Stimulated activated CD8-positive, alpha-beta memory T cell treated with anti-CD3 and anti-CD28 coated beads, Interleukin-2, amount 100 ng/mL, for 48 hours (primary cell): ENCODE measurements at regions not wholly inside any gene's neighbourhood (a gene's known extent, or its start where the extent isn't known, plus 50 kb on each side); places are given as distances from the start of the nearest gene placed in this dataset.
"Not testable (repeated sequence)": the region's sequence is repeated elsewhere in the genome, so short reads cannot be mapped to it uniquely, and the experiment has no call there.

ENCODE experiments used
- DNase-seq, 2 donors: peaks; one replicate each; pipeline ENCODE4 v3.0.0-alpha.2; 2020; ENCODE audit warnings: low read depth in 2 of 2

DNA sequence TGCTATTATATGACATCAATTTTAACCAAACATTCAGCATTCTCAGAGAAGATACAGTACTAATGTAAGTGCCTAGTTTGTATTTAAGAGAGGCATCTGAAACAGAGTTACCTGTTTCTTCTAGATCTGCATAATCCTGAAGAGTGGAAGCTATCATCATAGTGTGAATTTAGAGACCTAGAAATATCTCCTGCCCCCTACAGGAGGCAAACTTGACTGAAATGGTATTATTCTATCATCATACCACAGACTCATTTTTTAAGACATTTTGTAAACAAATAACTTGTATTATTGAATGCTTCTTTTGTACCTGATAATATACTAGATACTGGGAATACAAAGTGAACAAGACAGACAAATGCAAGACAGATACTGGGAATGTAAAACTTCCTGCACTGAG is 216.8 kb upstream of the RPS23 start:
- DNase-seq = no peak

DNA sequence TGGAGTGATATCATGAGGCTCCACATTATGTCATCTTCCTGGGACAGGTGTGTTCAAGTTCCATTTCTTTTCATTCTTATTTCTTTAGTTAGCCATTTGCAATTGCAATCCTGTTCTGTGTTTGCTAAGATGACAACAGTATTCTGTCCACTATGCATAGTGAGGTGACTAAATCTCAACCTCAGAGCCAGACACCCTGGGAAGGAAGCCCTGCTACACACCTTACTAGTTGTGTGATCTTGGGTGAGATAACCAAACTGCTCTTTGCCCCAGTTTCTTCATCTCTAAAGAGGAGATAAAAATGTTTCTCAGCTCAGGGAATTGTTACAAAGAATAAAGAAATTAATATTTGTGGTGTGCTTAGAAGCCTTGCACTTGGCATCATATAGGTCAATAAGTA is 215.1 kb upstream of the RPS23 start:
- DNase-seq = no peak

DNA sequence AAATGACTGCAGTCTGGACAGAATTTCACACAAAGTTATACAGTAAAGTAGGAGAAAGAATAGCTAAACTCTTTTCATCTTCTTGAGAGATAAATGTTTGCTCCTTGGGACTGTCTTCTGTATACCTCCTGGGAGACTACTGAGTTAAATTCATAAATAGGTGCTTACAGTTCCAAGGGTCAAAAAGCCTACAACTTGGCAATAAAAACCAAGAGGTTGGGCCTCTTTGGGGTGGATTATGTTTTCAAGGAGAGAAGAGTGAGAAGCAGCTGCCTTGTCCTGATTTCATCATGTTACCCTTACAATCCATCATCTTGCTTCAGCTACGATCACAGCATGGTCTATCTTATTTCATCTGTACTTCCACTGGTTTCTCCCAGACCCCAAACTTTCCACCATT is 213.2 kb upstream of the RPS23 start:
- no peak for DNase-seq

DNA sequence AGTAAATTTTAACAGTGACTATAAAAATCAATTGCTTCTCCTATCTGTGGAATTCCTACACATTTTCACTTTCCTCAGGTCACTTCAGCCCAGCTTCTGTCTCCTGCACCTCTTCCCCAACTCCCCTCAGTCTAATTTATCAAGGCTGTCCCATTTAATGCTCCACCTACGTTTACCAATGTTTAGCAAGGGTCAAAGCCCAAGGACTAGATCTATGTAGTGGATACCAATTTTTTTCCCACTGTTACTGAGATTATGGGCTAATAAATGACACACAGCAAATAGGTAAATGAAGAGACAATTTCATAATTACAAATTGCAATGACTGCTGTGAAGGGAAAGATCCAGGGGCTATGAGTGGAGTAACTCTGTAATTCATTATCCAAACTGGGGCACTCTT is 211.5 kb upstream of the RPS23 start:
- DNase-seq = no peak

DNA sequence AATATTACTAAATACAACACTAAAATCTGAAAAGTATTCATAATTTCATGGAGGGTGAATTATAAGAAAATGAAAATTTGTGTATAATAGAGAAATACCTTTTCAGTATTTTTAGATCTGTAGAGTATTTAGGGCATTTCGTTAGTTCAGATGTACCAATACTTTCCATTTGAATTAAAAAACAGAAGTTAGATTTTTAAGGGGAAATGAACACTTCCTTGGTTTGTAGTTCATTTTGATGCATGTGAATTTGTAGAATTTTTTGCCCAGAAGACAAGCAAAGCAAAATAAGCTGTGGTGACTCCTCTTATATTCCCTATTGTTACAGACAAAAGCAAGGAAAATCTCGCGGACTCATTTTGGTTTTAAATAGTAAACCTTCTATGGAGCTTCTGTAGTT is 209.0 kb upstream of the RPS23 start:
- no peak for DNase-seq

DNA sequence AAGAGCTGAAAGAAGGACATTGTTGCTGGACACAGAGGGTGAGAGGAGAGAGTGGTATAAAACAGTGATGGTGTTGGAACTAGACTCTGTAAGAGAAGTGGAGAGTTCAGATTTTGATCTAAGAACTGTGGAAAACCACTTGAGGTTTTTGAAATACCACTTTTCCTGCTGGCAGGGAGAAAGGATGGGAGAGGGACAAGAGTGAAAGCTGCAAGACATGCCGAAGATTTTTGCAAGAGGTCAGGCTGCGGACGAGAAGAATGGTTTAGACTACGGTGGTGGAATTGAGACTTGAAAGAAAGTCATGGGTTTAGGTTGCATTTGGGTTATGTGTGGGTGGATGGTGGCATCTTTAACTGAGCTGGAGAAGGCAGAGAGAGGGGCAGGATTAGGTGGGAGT is 202.2 kb upstream of the RPS23 start:
- no peak for DNase-seq

DNA sequence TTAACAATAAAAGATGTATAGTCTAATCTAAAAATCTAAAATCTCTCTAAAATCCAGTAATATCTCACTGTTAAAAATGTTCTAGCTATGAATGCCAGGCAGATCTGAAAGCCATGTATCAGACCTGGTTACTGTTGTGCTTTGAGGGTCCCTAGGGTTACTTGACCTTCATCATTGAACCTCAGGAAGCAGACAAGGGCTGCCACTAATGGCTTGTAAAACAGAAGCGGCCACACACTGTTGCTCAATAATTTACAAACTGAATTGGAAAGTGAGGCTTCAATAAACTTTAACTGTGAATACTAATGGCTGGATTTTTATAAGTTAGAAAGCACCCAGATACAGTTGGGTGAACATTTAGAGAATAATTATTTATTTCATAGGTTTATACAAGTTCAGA is 198.0 kb upstream of the RPS23 start:
- no peak for DNase-seq

DNA sequence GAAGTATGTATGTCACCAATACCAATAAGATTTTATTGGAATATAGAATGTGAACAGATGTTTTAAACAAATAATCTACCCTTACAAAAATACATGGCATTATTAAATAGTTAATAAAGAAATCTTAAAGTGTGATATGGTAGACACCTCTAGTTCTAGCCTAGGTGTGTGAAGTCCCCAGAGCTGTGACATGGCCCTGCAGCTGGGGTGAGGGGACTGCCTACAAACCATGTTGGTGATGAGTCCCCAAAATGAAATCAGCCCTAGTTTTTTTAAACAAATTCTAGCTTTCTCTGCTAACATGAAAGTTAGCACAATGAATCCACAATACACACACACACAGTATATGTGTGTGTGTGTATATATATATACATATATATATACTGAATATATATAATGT is 195.1 kb upstream of the RPS23 start:
- DNase-seq = no peak

DNA sequence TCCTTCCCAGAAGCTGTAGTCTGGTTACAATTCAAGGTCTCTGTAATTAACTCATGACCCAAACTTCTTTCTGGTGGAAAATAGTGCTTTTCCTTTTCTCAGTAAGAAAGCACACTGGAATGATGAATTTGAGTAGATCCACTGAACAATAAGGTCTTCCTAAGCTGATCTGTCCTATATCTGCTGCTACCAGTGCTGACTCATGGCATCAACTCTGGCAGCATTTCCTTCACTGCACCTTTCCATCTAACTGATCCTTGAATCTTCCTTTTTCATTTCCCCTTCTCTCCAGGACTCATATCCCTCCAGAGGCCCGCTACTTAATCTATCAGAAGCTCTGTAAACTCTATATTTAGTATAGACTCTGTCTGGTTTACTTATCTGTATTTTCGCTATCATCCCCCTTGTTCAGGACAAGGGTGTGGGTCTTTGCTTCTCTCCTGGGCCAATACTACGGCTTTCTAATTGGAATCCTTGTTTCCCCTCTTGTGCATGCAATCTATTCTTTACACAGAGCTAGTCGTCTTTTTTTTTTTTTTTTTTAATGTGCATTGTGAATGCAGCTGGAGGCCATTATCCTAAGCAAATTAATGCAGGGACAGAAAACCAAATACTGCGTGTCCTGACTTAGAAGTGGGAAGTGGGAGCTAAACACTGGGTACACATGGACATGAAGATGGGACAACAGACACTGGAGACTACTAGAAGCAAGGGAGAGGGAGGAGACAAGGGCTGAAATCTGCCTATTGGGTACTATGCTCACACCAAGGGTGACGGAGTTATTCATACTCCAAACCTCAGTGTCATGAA is 192.2 kb upstream of the RPS23 start:
- no peak for DNase-seq

DNA sequence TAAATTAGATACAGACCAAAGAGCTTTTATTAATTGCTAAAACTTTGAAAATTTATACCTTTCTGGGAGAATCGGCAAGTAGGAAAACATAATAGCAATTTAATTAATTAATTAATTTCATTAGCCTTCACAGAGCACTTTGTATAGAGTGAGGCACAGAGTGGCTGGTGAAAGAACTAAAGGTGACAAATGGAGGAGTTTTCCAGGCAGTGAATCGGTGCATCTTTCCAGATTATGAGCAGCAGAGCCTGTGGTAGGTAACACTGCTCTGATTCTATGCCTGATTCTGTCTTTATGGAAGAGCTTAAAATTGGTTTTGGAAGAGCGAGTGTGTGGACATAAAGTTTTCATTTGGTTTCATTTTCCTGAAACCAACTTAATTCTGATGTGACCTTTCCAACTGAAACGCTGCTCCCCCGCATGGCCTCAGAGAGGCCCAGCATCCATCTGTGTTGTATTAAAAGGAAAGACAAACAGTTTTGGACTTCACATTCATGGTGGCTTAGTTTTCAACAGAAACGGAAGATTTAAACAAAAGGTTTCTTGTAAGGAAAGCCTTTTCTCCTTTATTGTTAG is 188.9 kb upstream of the RPS23 start:
- no peak for DNase-seq

DNA sequence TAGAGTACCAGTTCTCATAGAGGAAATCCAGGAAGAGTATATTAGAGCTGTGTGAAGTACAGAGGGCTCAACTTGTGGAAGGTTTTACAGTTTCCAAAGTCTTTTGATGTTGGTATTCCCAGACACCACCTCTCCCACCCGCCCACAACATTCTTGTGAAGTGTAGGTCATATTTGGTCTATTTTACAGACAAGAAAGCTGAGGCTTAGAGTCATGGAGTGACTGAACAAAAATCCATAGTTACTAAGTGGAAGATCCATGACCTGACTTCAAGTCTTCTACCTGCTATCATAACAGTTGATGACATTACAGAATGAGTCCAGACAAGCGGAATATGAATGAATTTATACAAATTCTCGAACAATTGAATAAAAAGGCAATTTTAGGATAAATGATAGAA is 187.1 kb upstream of the RPS23 start:
- DNase-seq = no peak

DNA sequence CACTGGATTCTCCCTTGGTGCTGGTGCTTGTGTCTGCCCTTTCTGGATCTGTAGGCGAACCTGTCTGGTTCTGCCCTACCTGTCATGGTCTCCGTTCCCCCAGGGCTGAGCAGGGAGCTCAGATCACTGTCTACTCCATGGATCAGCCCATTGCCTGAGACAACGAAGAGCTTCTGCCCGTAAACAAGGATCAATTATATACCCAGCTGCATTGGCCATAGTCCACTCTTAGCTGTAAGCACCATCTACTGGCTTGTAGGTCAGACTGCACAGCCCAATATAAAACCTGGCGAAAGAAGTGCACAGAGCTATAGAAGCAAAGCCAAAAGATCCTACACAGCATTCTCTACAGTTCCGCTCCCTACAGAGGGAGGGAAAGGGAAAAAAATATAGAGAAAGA is 181.5 kb upstream of the RPS23 start:
- DNase-seq = no peak

DNA sequence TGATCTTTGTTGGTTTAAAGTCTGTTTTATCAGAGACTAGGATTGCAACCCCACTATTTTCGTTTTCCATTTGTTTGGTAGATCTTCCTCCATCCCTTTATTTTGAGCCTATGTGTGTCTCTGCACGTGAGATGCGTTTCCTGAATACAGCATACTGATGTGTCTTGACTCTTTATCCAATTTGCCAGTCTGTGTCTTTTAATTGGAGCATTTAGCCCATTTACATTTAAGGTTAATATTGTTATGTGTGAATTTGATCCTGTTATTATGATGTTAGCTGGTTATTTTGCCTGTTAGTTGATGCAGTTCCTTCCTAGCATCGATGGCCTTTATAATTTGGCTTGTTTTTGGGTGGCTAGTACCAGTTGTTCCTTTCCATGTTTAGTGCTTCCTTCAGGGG is 177.2 kb upstream of the RPS23 start:
- not testable (repeated sequence) for DNase-seq

DNA sequence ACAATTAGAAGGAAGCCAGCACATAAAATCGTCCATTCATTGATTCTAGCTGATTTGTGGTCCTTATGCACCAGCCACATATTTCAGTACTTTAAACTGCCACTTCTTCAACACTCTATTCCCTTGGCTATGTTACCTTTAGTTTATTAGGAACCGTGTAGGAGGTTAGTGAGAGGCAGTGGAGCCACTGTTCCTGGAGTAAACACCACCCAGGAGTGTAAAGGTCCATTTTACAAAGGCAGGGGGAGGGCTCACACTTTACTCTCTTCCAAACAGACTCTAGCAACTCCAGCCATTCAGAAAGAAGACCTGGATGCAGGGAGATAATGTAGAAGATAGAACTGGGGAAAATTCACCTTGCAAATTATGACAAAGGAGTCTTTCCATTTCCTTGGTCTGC is 170.2 kb upstream of the RPS23 start:
- DNase-seq = no peak

DNA sequence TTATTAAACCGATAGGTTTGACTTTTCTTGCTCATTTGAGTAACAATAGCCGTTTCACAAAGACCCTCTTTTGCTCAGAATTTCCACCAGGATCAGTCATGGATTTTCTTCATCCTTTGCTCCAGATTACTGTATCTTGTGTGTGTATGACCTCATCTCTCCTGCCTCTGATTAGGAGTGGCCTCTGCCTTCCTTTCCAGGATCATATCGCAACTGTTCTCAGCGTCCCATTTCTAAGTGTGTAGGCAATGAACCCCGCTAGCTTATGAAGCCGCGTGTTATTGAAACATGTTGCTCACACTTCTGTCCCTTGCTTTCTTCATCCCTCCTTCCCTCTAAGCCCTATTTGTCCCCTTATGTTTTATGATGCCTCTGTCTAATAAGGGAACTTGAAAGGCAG is 169.8 kb upstream of the RPS23 start:
- no peak for DNase-seq

DNA sequence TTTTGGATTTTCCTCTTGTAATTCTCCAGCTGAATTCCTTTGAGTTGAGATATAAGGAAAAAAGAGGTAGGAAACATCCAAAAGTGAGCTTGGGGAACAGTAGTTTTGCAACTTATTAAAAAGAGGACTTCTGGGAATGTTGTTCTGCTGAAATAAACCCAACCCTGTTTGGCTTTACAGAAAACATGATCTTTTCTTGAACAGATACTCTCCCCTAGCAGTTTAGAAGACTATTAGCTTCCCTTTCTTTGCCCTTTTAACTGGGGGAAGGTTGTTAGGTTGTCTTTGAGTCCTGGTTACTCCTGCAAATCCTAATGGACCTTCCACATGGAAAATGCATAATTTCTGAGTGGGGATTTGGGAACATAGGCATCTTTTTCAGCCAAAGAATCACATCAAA is 168.7 kb upstream of the RPS23 start:
- no peak for DNase-seq

DNA sequence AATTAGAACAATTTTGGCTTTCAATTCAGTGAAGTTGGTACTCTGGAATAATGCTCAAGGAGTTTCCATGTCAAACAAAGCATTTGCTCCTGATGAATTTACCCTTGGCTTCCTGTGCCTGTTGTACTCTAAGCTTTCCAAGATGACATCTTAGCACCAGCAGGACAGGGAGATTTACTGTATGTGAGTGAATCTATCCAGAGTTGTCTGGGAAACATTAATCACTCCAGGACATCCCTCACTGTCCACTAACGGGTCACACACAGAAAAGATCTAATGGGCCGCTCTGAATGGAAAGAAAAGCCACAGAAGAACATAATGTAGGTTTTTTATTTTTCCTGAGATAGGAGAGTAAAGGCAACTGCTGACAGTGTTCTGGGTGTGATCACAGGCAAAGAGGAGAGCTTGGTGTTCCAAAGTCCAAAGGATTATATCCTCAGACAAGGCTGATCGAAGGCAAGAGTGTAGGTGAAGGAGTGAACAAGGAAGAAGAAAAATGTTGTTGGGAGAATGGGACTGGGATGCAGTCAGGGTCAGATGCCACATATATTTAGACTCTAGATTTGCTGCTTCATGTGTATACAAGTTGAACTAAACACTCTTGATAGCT is 167.7 kb upstream of the RPS23 start:
- DNase-seq = no peak

DNA sequence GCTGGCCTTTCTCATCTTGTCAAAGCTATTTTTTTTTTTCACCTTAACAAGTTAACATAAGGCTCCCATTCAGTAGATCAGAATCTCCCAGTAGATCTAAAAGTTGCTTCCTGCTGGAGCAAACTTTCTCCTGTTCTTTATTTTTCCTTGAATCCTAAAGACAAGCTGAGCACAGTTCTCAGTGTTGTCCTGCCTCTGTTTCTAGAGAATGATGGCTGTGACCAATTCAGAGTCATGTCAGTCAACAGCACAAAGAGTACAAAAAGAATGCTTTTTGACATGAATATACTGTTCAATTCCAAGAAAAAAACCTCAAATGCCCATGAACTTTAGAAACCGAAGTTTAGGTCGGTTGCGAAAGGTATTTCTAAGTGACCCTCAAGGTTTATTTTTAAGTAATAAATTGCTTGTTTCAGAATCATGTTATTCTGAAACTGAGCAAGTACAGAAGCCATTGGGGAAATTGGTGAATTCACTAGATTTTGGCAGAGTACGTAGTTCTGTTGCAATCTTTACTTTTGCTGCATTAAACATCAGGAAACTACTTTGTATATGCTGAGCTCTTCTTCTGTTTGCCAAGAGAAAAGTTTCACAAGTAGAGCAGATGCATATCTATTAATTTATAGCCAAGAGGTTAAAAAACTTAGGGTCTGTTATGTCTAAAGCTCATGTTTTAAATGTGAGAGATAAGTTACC is 161.7 kb upstream of the RPS23 start:
- no peak for DNase-seq

DNA sequence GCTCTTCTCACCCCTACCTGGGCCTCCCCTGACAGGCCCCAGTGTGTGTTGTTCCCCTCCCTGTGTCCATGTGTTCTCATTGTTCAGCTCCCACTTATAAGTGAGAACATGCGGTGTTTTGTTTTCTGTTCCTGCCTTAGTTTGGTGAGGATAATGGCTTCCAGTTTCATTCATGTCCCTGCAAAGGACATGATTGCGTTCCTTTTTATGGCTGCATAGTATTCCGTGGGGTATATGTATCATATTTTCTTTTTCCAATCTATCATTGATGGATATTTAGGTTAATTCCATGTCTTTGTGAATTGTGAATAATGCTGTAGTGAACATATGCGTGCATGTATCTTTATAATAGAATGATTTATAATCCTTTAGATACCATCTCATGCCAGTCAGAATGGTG is 159.4 kb upstream of the RPS23 start:
- DNase-seq = not testable (repeated sequence)

DNA sequence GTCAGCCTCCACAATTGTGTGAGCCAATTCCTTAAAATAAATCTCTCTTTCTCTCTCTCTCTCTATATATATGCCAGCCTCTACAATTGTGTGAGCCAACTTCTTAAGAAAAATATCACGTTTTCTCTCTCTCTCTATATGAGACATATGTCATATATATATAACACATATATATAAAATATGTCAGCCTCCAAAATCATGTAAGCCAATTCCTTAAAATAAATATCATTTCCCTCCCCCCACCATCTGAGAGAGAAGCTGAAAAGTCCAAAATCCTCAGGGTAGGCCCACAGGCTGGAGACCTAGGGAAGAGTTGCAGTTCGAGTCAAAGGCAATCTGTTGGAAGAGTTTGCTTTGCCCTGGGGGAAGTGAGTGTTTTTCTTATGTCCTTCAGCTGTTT is 158.1 kb upstream of the RPS23 start:
- no peak for DNase-seq

DNA sequence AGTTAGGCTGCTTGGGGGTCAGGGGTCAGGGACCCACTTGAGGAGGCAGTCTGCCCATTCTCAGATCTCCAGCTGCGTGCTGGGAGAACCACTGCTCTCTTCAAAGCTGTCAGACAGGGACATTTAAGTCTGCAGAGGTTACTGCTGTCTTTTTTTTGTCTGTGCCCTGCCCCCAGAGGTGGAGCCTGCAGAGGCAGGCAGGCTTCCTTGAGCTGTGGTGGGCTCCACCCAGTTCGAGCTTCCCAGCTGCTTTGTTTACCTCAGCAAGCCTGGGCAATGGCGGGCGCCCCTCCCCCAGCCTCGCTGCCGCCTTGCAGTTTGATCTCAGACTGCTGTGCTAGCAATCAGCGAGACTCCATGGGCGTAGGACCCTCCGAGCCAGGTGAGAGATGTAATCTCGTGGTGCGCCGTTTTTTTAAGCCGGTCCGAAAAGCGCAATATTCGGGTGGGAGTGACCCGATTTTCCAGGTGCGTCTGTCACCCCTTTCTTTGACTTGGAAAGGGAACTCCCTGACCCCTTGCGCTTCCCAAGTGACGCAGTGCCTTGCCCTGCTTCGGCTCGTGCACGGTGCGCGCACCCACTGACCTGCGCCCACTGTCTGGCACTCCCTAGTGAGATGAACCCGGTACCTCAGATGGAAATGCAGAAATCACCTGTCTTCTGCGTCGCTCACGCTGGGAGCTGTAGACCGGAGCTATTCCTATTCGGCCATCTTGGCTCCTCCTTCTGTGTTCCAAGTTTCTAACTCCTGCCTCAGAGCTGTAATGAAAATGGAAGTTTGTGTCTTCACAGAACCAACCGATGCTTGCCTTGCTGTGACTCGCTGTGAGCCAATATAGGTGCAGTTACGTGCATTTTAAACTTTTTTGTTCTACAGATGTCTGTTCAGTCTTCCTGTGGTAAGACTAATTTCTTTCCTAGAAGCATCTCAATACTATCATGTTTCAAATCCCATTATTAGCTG is 156.8 kb upstream of the RPS23 start:
- not testable (repeated sequence) for DNase-seq
